ENCODE measurements at regions not wholly inside any gene's neighbourhood (a gene's known extent, or its start where the extent isn't known, plus 50 kb on each side); places are given as distances from the start of the nearest gene placed in this dataset.
"Not testable (repeated sequence)": the region's sequence is repeated elsewhere in the genome, so short reads cannot be mapped to it uniquely, and the experiment has no call there.

GRCh38 chr2:12555012-12555645, 161.6 kb upstream of the TRIB2 start:
- DNase-seq, result no peak
- in situ Hi-C loops (cut with HindIII; ENCODE audit: low pct_ligation_motif_present, low pct_unique_long_range_greater_than_20kb, low sequenced_read_pairs), result no loop called here

GRCh38 chr2:12556762-12557161, 160.0 kb upstream of the TRIB2 start:
- DNase-seq, result no peak
- in situ Hi-C loops (cut with HindIII; ENCODE audit: low pct_ligation_motif_present, low pct_unique_long_range_greater_than_20kb, low sequenced_read_pairs), result no loop called here

DNA sequence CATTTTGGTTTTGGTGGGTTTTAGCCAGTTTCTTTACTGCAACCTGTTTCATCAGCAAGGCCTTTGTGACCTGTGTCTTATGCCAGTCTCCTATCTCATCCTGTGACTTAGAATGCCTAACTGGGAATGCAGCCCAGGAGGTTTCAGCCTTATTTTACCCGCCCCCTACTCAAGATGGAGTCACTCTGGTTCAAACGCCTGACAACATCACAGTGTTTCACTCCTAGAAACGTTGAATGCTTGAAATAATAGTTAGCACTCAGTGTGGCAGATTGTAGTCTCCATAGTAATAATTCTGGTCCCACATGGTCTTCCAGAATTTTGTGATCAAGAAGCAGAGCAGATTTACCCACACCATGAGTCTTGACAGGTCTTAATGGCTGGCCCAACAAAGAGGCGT, 159.0 kb upstream of the TRIB2 start:
- in situ Hi-C loops (cut with HindIII; ENCODE audit: low pct_ligation_motif_present, low pct_unique_long_range_greater_than_20kb, low sequenced_read_pairs), result no loop called here
- DNase-seq, result no peak

DNA sequence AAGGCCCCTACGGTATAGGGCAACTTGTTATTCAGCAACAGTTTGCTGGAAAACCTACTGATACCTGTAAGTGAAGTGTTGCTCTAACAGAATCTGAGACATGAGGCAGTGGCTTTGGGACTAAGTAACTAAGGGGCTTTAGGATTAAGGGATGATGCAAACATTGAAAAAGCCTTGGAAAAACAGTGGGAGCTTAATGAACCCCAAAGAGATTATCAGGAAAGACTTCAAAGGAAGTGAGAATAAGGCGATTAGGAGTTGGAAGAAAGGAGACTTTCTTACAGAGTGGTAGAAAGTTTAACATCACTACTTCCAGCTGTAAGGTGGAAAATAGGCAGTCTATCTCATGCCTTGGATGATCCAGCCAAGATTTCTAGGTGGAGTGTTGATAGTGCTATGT, 158.2 kb upstream of the TRIB2 start:
- no peak for DNase-seq
- in situ Hi-C loops (cut with HindIII; ENCODE audit: low pct_ligation_motif_present, low pct_unique_long_range_greater_than_20kb, low sequenced_read_pairs), result no loop called here

- DNase-seq, result no peak
- in situ Hi-C loops (cut with HindIII; ENCODE audit: low pct_ligation_motif_present, low pct_unique_long_range_greater_than_20kb, low sequenced_read_pairs), result no loop called here
Observed at GRCh38 chr2:12560618-12561017, 156.1 kb upstream of the TRIB2 start.

GRCh38 chr2:12567411-12567810, 149.3 kb upstream of the TRIB2 start:
- in situ Hi-C loops (cut with HindIII; ENCODE audit: low pct_ligation_motif_present, low pct_unique_long_range_greater_than_20kb, low sequenced_read_pairs), result no loop called here

GRCh38 chr2:12569510-12569909, 147.2 kb upstream of the TRIB2 start:
- DNase-seq; in situ Hi-C loops (cut with HindIII; ENCODE audit: low pct_ligation_motif_present, low pct_unique_long_range_greater_than_20kb, low sequenced_read_pairs): not testable (repeated sequence)

More at GRCh38 chr2:12567411-12567810, 149.3 kb upstream of the TRIB2 start:
- no peak for DNase-seq

GRCh38 chr2:12569929-12570328, 146.8 kb upstream of the TRIB2 start:
- DNase-seq; in situ Hi-C loops (cut with HindIII; ENCODE audit: low pct_ligation_motif_present, low pct_unique_long_range_greater_than_20kb, low sequenced_read_pairs): not testable (repeated sequence)

DNA sequence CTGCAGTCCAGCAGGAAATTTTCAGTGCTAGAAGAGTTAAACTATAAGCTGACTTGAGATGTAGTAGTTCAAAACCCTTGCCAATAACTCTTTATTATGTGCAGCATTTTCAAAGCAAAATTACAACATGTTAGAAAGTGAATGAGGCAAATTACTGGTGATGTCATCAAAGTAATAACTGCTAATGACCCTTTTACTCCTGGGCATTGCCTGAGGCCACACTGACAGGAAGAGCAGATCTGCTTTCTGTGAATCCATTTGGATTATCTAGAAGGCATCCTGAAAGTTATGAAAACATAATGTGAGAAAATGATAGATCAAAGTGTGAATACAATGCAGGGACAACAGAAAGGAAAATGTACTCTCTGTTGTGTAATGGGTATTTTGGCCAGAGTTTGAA, 139.6 kb upstream of the TRIB2 start:
- in situ Hi-C loops (cut with HindIII; ENCODE audit: low pct_ligation_motif_present, low pct_unique_long_range_greater_than_20kb, low sequenced_read_pairs), result no loop called here
- DNase-seq, result no peak

DNA sequence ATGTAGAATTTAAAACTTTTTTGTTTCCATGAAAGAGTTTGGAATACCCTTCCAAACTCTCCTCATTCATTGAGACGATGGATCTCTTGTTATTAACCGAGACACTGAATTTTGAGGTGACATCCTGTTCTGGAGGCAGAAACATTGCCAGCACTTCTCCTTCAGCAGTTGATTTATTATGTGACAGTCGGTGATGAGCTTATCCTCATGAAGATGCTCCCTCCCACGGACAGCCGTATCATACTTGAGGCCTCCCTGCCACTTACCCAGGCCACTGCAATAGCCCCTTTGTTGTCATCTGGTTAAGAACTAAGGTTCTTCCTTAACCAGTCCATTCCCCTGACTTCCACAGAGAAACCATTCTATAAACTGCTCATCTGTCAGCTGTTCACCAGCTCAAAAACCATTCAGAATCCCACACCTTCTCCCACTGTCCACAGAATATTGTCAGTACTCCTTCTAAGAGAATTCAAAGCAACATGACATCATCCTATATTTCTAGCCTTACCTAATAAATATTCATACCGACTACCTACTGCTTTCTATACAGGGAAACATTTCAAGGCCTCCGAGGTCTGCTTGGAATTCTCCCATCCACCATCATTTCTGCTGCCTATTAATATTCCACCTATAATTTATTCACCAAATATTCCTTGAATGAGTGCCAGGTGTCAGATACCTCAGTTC, 139.0 kb upstream of the TRIB2 start:
- no peak for DNase-seq
- in situ Hi-C loops (cut with HindIII; ENCODE audit: low pct_ligation_motif_present, low pct_unique_long_range_greater_than_20kb, low sequenced_read_pairs), result no loop called here

DNA sequence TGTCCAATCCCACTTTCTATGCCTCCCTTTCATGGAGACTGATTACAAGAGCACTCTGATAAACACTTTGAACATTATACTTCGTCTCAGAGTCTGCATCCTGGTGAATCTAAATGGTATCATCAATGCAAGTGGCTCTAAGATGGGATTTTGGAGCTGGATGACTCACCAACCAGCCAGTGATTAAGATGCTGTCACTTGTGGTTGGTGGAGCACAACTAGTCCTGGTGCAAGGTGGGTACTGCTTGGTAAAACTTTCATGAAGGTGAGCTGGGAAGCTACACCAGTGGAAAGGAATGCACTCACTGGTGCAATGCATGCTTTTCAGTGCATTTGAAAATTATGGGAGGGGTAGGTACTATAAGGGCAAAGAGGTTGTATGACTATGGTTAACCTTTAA, 137.7 kb upstream of the TRIB2 start:
- in situ Hi-C loops (cut with HindIII; ENCODE audit: low pct_ligation_motif_present, low pct_unique_long_range_greater_than_20kb, low sequenced_read_pairs), result no loop called here
- DNase-seq, result no peak

GRCh38 chr2:12584338-12584737, 132.4 kb upstream of the TRIB2 start:
- in situ Hi-C loops (cut with HindIII; ENCODE audit: low pct_ligation_motif_present, low pct_unique_long_range_greater_than_20kb, low sequenced_read_pairs), result no loop called here
- DNase-seq, result no peak

DNA sequence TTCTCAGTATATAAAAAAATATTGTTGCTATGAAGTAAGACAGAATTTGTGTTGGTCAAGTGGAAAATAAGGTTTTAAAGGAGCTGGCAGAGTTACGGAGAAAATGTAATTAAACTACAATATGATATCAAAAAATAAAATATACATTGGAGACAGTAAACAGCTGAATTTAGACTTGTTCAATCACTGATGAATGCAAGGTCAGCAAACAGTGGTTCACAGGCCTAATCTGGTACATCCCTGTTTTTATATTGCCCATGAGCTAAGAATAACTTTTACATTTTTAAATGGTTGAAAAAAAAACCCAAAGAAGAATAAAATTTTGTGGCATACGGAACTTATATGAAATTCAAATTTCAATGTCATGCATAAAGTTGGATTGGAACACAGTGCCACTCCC, 131.0 kb upstream of the TRIB2 start:
- no peak for DNase-seq

DNA sequence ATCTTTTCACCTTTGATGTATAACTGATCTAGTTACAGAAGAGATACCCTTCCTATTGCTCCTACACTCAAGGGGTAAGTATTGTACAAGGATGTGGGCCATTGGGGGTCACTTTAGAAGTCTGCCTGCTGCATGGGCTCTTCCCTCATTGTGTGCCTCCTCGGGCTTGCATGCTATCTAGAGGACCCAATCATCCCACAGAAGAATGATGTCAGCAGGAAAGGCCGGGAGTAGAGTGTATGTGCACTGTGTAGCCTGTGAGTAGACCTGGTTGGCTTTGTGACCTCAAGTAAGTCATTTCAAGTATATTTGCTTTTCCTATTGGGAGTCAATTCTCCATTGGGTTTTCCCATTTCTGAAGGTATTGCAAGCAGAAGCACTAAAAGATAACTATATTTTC, 129.5 kb upstream of the TRIB2 start:
- DNase-seq, result no peak
- in situ Hi-C loops (cut with HindIII; ENCODE audit: low pct_ligation_motif_present, low pct_unique_long_range_greater_than_20kb, low sequenced_read_pairs), result no loop called here

More for the DNA sequence above, 131.0 kb upstream of the TRIB2 start:
- in situ Hi-C loops (cut with HindIII; ENCODE audit: low pct_ligation_motif_present, low pct_unique_long_range_greater_than_20kb, low sequenced_read_pairs), result no loop called here

DNA sequence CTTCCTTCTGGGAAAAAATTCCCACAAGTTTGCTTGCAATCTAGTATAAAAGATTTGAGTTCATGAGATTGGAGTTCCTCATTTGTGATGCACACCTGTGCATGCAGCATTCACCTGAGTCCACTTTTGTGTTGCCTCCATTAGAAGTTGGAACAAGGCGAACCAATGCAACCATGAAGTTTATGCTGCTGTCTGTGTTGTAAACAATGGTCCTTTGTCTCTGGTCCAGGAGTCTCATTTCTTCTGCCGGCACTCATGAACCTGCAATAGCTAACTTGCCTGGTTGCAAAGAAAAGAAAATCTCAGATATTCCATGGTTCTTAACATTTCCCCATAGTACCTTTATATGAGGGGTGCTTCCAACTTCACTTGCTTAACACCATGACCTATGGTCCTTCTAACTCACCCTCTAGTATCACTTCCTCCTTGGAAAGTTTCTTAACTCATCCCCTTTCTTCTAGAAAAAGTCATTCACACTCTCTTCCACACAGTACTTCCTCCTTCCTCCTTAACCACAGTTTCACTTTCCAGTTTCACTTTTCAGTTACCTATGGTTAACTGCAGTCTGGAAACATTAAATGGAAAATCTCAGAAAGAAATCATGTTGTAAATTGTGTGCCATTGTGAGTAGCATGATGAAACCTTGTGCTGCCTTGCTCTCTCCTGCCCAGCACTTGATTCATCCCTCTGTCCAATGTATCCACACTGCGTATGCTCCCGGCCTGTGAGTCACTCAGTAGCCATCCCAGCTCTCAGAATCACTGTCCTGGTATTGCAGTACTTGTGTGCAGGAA, 128.8 kb upstream of the TRIB2 start:
- peak; percentile 64 for DNase-seq
- in situ Hi-C loops (cut with HindIII; ENCODE audit: low pct_ligation_motif_present, low pct_unique_long_range_greater_than_20kb, low sequenced_read_pairs), result no loop called here

GRCh38 chr2:12588986-12589385, 127.8 kb upstream of the TRIB2 start:
- in situ Hi-C loops (cut with HindIII; ENCODE audit: low pct_ligation_motif_present, low pct_unique_long_range_greater_than_20kb, low sequenced_read_pairs), result no loop called here
- DNase-seq, result no peak

DNA sequence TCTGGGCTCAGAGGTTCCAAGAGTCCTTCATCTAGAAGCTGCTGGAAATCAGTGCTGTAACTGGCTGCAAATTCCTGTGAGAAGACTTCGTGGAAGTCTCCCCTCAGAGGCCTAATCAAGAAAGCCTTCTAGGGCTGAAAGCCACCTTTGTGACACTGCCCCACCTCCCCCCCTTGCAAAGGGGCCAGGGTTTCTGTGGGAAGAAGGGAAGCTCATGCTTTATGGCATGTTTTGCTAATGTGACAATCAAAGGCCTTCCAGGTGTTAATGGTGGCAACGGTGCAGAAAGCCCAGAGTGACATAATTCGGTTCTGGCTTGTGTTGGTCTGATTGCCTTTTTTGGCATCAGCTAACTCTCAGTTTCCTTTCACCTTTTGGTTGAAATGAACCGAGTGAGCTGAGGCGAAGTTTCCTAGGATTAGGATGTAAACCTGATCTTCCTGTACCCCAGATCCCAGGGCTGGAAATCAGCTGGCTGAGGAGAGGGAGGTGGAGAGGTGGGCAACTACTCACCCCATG, 126.9 kb upstream of the TRIB2 start:
- DNase-seq, result no peak
- in situ Hi-C loops (cut with HindIII; ENCODE audit: low pct_ligation_motif_present, low pct_unique_long_range_greater_than_20kb, low sequenced_read_pairs), result no loop called here

GRCh38 chr2:12592296-12592695, 124.4 kb upstream of the TRIB2 start:
- no peak for DNase-seq
- in situ Hi-C loops (cut with HindIII; ENCODE audit: low pct_ligation_motif_present, low pct_unique_long_range_greater_than_20kb, low sequenced_read_pairs), result no loop called here

DNA sequence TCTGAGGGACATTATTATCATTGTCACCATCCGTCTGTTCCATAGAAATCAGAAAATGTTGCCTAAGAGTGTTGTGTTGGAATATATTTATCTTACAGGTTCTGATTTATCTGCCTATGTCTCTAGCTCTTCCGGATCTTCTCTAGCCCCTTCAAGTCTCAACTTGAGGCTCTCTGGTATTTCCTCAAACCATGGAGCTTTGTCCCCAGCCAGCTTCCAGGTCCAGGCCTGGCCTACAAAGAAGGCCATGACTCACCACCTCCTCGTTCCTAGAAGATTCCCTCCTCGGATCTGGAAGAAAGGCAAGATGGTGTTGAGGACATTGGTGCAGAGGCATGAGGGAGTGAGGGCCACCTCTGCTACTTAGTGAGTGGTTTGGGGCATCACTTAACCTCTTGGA, 122.1 kb upstream of the TRIB2 start:
- DNase-seq, result no peak
- in situ Hi-C loops (cut with HindIII; ENCODE audit: low pct_ligation_motif_present, low pct_unique_long_range_greater_than_20kb, low sequenced_read_pairs), result no loop called here

All from ACHN (cell line).